ENCODE measurements at regions not wholly inside any gene's neighbourhood (a gene's known extent, or its start where the extent isn't known, plus 50 kb on each side); places are given as distances from the start of the nearest gene placed in this dataset.

GRCh38 chr13:66222926-66223325 lies 1007.2 kb downstream of the PCDH9 start:
- TF ChIP-seq MAX (IDR thresholded peaks at IDR 0.05) (no peak), NFIC (IDR thresholded peaks at IDR 0.05) (no peak), TEAD4 (IDR thresholded peaks at IDR 0.05) (no peak), EGR1 (IDR thresholded peaks at IDR 0.05) (no peak), RAD21 (IDR thresholded peaks at IDR 0.05; ENCODE audit: low read depth) (no peak), USF1 (IDR thresholded peaks at IDR 0.05) (no peak), TAF1 (IDR thresholded peaks at IDR 0.05; ENCODE audit: low read depth) (no peak), YY1 (IDR thresholded peaks at IDR 0.05; ENCODE audit: low read depth) (no peak), FOXM1 (IDR thresholded peaks at IDR 0.05; ENCODE audit: borderline replicate concordance, low read depth) (no peak), CREB1 (IDR thresholded peaks at IDR 0.05; ENCODE audit: low read depth) (no peak), CEBPB (IDR thresholded peaks at IDR 0.05) (no peak), REST (IDR thresholded peaks at IDR 0.05; ENCODE audit: low read depth) (no peak)

- TF ChIP-seq TEAD4 (IDR thresholded peaks at IDR 0.05): no peak
These were observed 1008.0 kb downstream of the PCDH9 start for GRCh38 chr13:66222127-66222526.

GRCh38 chr13:66219506-66219905 lies 1010.6 kb downstream of the PCDH9 start:
- TF ChIP-seq EGR1 (IDR thresholded peaks at IDR 0.05) (no peak), TEAD4 (IDR thresholded peaks at IDR 0.05) (no peak)

GRCh38 chr13:66218583-66218982 lies 1011.6 kb downstream of the PCDH9 start:
- TF ChIP-seq CREB1 (IDR thresholded peaks at IDR 0.05; ENCODE audit: low read depth) (no peak), EP300 (IDR thresholded peaks at IDR 0.05; ENCODE audit: borderline replicate concordance) (no peak), RAD21 (IDR thresholded peaks at IDR 0.05; ENCODE audit: low read depth) (no peak), EGR1 (IDR thresholded peaks at IDR 0.05) (no peak), MAX (IDR thresholded peaks at IDR 0.05) (no peak), REST (IDR thresholded peaks at IDR 0.05; ENCODE audit: low read depth) (no peak)

- TF ChIP-seq EP300 (IDR thresholded peaks at IDR 0.05; ENCODE audit: borderline replicate concordance): no peak
- TF ChIP-seq NFIC (IDR thresholded peaks at IDR 0.05): no peak
- TF ChIP-seq USF1 (IDR thresholded peaks at IDR 0.05): no peak
- no peak for TF ChIP-seq YY1 (IDR thresholded peaks at IDR 0.05; ENCODE audit: low read depth)
- TF ChIP-seq EGR1 (IDR thresholded peaks at IDR 0.05): no peak
- no peak for TF ChIP-seq FOXM1 (IDR thresholded peaks at IDR 0.05; ENCODE audit: borderline replicate concordance, low read depth)
- TF ChIP-seq REST (IDR thresholded peaks at IDR 0.05; ENCODE audit: low read depth): no peak
- TF ChIP-seq TAF1 (IDR thresholded peaks at IDR 0.05; ENCODE audit: low read depth): no peak
- TF ChIP-seq ZBTB7A (IDR thresholded peaks at IDR 0.05; ENCODE audit: low read depth): no peak
- no peak for TF ChIP-seq RAD21 (IDR thresholded peaks at IDR 0.05; ENCODE audit: low read depth)
These were observed 1013.4 kb downstream of the PCDH9 start for GRCh38 chr13:66216728-66217127.

GRCh38 chr13:66214467-66214866 lies 1015.7 kb downstream of the PCDH9 start:
- TF ChIP-seq RAD21 (IDR thresholded peaks at IDR 0.05; ENCODE audit: low read depth): no peak
- no peak for TF ChIP-seq CREB1 (IDR thresholded peaks at IDR 0.05; ENCODE audit: low read depth)
- no peak for TF ChIP-seq USF1 (IDR thresholded peaks at IDR 0.05)
- no peak for TF ChIP-seq MAX (IDR thresholded peaks at IDR 0.05)
- TF ChIP-seq FOXM1 (IDR thresholded peaks at IDR 0.05; ENCODE audit: borderline replicate concordance, low read depth): no peak
- TF ChIP-seq EP300 (IDR thresholded peaks at IDR 0.05; ENCODE audit: borderline replicate concordance): no peak
- no peak for TF ChIP-seq CEBPB (IDR thresholded peaks at IDR 0.05)
- TF ChIP-seq ZBTB7A (IDR thresholded peaks at IDR 0.05; ENCODE audit: low read depth): no peak
- TF ChIP-seq REST (IDR thresholded peaks at IDR 0.05; ENCODE audit: low read depth): no peak
- TF ChIP-seq YY1 (IDR thresholded peaks at IDR 0.05; ENCODE audit: low read depth): no peak
- no peak for TF ChIP-seq TCF12 (IDR thresholded peaks at IDR 0.05; ENCODE audit: low read depth)
- TF ChIP-seq TEAD4 (IDR thresholded peaks at IDR 0.05): no peak
- no peak for TF ChIP-seq NFIC (IDR thresholded peaks at IDR 0.05)
- TF ChIP-seq TAF1 (IDR thresholded peaks at IDR 0.05; ENCODE audit: low read depth): no peak
